ENCODE measurements at regions not wholly inside any gene's neighbourhood (a gene's known extent, or its start where the extent isn't known, plus 50 kb on each side); places are given as distances from the start of the nearest gene placed in this dataset.

- TF ChIP-seq, protein P1, sequence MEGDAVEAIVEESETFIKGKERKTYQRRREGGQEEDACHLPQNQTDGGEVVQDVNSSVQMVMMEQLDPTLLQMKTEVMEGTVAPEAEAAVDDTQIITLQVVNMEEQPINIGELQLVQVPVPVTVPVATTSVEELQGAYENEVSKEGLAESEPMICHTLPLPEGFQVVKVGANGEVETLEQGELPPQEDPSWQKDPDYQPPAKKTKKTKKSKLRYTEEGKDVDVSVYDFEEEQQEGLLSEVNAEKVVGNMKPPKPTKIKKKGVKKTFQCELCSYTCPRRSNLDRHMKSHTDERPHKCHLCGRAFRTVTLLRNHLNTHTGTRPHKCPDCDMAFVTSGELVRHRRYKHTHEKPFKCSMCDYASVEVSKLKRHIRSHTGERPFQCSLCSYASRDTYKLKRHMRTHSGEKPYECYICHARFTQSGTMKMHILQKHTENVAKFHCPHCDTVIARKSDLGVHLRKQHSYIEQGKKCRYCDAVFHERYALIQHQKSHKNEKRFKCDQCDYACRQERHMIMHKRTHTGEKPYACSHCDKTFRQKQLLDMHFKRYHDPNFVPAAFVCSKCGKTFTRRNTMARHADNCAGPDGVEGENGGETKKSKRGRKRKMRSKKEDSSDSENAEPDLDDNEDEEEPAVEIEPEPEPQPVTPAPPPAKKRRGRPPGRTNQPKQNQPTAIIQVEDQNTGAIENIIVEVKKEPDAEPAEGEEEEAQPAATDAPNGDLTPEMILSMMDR (IDR thresholded peaks at IDR 0.05), result no peak
These were observed 65.4 kb upstream of the CLDN18 start for GRCh38 chr3:137944593-137944992.

- TF ChIP-seq, protein P1 (IDR thresholded peaks at IDR 0.05), result peak; percentile 81
These were observed 63.5 kb upstream of the CLDN18 start for GRCh38 chr3:137946356-137946973.

- TF ChIP-seq, protein P1 (IDR thresholded peaks at IDR 0.05), result no peak
These were observed 62.8 kb upstream of the CLDN18 start for GRCh38 chr3:137947117-137947516.

- TF ChIP-seq, protein P1 (IDR thresholded peaks at IDR 0.05), result no peak
These were observed 61.4 kb upstream of the CLDN18 start for GRCh38 chr3:137948400-137949072.

- TF ChIP-seq, protein P1 (IDR thresholded peaks at IDR 0.05), result no peak
These were observed 51.3 kb upstream of the CLDN18 start for GRCh38 chr3:137958636-137959035.

Measured in LNCAP (cell line).